ENCODE measurements at regions not wholly inside any gene's neighbourhood (a gene's known extent, or its start where the extent isn't known, plus 50 kb on each side); places are given as distances from the start of the nearest gene placed in this dataset.

- Histone ChIP-seq H3K27ac (ENCODE audit: low read depth in 2 of 2, low read length in 1 of 2) (no peak overlapping the region), H4K20me1 (ENCODE audit: insufficient read depth) (no peaks in the 10 kb centered on the region), H3K36me3 (replicated peaks in 1 of 2; ENCODE audit: control insufficient read depth in 1 of 2, insufficient read depth in 2 of 2, low read length in 1 of 2) (no peaks in the 10 kb centered on the region), H3K27me3 (ENCODE audit: insufficient read depth) (no peaks in the 10 kb centered on the region), H3K4me1 (ENCODE audit: control insufficient read depth in 1 of 2, insufficient read depth in 2 of 2, low read depth in 1 of 2, low read length in 1 of 2) (no peaks in the 10 kb centered on the region), H2AFZ (ENCODE audit: low read depth) (no peak overlapping the region), H3K79me2 (ENCODE audit: insufficient read depth) (no peaks in the 10 kb centered on the region), H3K4me2 (no peak overlapping the region), H3K4me3 (ENCODE audit: low read depth in 2 of 2, low read length in 1 of 2) (no peak overlapping the region), H3K9me2 (no peaks in the 10 kb centered on the region), H3K9ac (no peak overlapping the region), H3K9me3 (no peaks in the 10 kb centered on the region), H3F3A (replicated peaks; ENCODE audit: insufficient read depth) (no peaks in the 10 kb centered on the region)
- DNase-seq: no peak
- POLR2A ChIA-PET: no interaction called here
- no peak for TF ChIP-seq RAD21 (IDR thresholded peaks at IDR 0.05; ENCODE audit: low read length)
- no peak for TF ChIP-seq GABPA (IDR thresholded peaks at IDR 0.05; ENCODE audit: low read depth)
- no peak for TF ChIP-seq USF2 (IDR thresholded peaks at IDR 0.05; ENCODE audit: borderline replicate concordance, low read depth, low read length)
- TF ChIP-seq SIN3A (IDR thresholded peaks at IDR 0.05; ENCODE audit: borderline replicate concordance, low read depth, low read length): no peak
- TF ChIP-seq NFIC (IDR thresholded peaks at IDR 0.05; ENCODE audit: borderline replicate concordance): no peak
- no peak for TF ChIP-seq NRF1 (IDR thresholded peaks at IDR 0.05; ENCODE audit: low read depth, low read length)
- no peak for TF ChIP-seq YY1 (IDR thresholded peaks at IDR 0.05; ENCODE audit: low read depth)
- no peak for TF ChIP-seq MEF2A (IDR thresholded peaks at IDR 0.05; ENCODE audit: borderline replicate concordance, low read depth)
- no peak for TF ChIP-seq JUND (IDR thresholded peaks at IDR 0.05)
- no peak for TF ChIP-seq FOXM1 (IDR thresholded peaks at IDR 0.05; ENCODE audit: low read depth)
- no peak for TF ChIP-seq EP300 (IDR thresholded peaks at IDR 0.05; ENCODE audit: borderline replicate concordance in 1 of 2, low read depth in 1 of 2, low read length in 1 of 2)
- TF ChIP-seq GATA2 (CRISPR knock-in tag; IDR thresholded peaks at IDR 0.05): no peak
- no peak for TF ChIP-seq EZH2phosphoT487 (IDR thresholded peaks at IDR 0.05; ENCODE audit: borderline replicate concordance, low read depth)
- TF ChIP-seq REST (IDR thresholded peaks at IDR 0.05; ENCODE audit: low read depth, low read length): no peak
- TF ChIP-seq USF1 (IDR thresholded peaks at IDR 0.05; ENCODE audit: borderline replicate concordance, low read depth): no peak
- CTCF ChIA-PET: no interaction called here
Measured at GRCh38 chr4:148527571-148527970, 85.4 kb upstream of the NR3C2 start.

All from SK-N-SH (cell line).